ENCODE measurements at regions not wholly inside any gene's neighbourhood (a gene's known extent, or its start where the extent isn't known, plus 50 kb on each side); places are given as distances from the start of the nearest gene placed in this dataset.

DNA sequence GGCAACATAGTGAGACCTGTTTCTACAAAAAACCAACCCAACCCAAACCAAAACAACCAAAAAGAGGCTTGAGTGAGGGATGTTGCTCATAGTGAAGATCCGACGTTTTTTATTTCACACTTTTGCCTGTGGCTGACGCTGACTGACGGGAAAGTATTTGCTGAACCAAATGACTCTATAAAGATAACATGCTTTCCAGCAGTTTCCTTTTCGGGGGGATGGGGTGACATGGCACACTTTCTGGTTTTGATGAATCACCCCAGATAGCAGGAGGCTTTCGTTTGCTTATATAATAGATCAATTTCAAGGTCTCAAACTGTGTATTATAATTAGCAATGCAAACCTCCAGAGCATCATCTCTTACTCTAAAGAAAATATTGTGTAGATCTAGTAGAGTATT is 150.8 kb downstream of the AQP4 start:
- TF ChIP-seq, protein P1, sequence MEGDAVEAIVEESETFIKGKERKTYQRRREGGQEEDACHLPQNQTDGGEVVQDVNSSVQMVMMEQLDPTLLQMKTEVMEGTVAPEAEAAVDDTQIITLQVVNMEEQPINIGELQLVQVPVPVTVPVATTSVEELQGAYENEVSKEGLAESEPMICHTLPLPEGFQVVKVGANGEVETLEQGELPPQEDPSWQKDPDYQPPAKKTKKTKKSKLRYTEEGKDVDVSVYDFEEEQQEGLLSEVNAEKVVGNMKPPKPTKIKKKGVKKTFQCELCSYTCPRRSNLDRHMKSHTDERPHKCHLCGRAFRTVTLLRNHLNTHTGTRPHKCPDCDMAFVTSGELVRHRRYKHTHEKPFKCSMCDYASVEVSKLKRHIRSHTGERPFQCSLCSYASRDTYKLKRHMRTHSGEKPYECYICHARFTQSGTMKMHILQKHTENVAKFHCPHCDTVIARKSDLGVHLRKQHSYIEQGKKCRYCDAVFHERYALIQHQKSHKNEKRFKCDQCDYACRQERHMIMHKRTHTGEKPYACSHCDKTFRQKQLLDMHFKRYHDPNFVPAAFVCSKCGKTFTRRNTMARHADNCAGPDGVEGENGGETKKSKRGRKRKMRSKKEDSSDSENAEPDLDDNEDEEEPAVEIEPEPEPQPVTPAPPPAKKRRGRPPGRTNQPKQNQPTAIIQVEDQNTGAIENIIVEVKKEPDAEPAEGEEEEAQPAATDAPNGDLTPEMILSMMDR (IDR thresholded peaks at IDR 0.05; ENCODE audit: low read depth, low read length, poor library complexity, severe bottlenecking): no peak
- no peak for TF ChIP-seq EZH2phosphoT487 (IDR thresholded peaks at IDR 0.05; ENCODE audit: borderline replicate concordance, low read length)
